CD4-positive, alpha-beta T cell treated with Interleukin-15 for 1 hour (primary cell): ENCODE measurements at regions not wholly inside any gene's neighbourhood (a gene's known extent, or its start where the extent isn't known, plus 50 kb on each side); places are given as distances from the start of the nearest gene placed in this dataset.

Source experiments
- DNase-seq: peaks from one replicate; pipeline ENCODE4 v3.0.0-alpha.2; 2020

GRCh38 chr2:226267516-226268289, 531.9 kb downstream of the IRS1 start:
- no peak for DNase-seq

DNA sequence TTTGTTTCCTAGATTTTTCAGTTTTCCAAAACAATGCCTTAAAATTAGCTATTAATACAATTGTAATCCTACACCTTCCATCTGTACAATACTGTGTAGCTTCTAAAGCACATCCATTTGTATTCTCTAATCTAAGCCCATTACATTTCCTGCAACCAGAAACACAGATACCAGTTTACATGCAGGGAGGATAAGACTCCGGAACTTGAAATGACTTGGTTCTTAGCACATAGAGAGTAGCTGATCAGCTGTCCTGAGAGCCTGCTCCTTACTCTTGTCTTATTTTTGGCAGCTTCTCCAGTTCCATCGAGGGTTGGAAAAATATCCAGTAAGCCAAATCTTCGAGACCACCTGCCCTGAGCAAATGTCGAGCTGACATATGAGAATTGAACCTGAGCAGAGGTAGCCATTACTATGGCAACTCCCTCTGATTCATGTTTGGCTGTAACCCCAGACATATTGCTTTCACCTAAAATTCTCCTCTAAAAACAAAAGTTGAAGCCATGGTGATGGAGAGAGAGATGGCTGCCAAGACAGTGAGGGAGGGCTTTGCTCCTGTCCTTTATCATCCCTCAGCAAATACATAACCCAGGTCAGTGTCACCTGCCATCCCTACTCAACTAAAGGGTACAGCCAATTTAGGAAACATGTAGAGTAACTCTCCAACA, 542.8 kb downstream of the IRS1 start:
- DNase-seq: no peak

DNA sequence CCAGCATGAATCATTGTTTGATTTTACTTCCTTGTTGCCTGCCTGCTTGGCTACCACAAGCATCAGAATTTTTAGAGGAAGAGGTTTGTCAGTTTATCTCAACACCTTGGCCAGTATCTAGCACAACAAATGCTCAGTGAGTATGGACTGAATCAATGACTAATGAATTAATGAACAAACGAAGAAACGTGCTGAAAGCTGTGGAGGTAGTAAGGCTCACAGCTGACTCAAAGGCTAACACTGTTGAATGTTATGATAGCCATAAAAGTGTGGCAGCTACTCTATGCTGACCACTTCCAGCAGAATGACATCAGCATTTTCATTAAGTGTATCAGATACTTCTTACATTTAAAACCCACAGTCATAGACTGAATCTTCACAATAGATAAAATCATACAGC, 543.4 kb downstream of the IRS1 start:
- no peak for DNase-seq

GRCh38 chr2:226251661-226252060, 548.0 kb downstream of the IRS1 start:
- DNase-seq: no peak

DNA sequence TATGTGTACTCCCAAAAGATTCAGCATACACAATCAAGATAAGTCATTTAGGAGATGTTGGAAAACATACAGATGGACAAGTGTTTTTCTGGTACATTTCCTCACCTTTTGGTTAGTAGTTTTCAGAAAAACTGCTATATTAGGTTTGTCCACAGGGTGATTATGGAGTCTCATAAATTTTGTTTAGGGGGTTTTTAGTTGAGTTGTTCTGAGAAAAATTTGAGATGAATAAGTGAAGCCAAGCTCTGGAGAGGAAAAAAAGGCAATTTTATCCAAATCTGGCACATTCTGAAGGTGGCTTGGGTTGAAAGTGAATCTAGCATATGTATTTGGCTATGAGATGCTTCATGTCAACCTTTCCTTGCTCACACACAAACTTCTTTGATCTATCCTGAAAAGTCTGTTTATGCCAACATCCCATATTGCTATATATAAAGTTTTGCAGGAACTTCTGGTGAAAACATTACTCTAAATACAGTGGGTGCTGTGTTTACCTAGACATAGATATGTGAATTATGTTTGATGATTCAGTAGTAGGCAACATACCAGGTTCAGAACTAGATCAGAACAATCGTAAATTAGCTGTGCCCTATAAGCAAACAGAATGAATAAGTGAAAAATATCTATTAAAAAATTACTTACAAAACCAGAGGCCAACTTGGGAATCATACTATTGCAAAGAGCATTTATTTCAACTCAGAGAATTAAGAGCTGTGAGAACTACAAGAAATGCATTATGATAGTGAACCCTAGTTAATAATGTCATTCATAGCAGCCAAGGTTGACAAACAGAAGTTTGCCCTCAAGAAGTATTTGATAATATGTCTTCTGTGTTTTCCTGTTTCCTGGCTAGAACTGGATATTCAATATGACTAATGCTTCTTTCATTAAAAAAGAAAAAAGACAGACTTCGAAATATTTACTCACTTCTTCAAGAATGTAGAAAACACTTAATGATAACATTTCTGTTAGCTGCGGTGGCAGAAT, 552.0 kb downstream of the IRS1 start:
- no peak for DNase-seq

GRCh38 chr2:226234187-226234586, 565.4 kb downstream of the IRS1 start:
- DNase-seq: no peak

DNA sequence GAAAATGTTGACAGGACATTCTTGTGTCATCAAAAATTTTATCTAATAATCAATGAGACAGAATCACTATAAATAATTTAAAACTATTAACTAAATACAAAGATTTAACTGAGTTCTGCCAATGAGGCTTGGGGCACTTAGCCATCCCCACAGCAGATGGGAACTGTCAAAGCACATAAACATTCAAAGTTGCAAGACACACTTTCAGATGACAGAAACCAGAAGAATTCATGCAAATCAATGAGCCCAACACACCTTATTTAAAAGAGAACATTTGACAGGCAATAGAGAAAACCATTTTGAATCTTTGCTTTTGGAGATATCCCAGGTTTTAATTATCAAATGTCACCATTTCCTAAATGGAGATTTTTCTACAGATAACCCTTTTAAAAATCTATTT, 566.2 kb downstream of the IRS1 start:
- DNase-seq: no peak

GRCh38 chr2:226228080-226228479, 571.5 kb downstream of the IRS1 start:
- no peak for DNase-seq

DNA sequence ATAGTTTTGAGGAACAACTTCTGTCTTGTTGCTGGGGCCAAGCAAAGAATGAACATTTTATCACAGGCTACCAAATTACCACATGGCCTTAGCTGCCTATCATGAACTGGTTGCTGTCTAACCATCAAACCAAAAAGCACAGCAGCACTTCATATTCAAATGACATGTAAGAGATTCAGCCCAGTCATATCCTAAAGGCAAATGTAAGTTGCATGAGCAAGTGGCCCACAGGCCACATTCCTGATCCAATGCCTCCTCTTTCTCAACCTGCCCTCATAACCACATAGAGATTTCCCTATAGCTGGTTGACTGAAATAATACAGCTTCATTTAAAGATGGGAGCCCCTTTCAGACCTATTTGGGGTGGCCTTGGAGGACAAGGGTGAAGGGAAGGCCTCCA, 572.3 kb downstream of the IRS1 start:
- DNase-seq: no peak

DNA sequence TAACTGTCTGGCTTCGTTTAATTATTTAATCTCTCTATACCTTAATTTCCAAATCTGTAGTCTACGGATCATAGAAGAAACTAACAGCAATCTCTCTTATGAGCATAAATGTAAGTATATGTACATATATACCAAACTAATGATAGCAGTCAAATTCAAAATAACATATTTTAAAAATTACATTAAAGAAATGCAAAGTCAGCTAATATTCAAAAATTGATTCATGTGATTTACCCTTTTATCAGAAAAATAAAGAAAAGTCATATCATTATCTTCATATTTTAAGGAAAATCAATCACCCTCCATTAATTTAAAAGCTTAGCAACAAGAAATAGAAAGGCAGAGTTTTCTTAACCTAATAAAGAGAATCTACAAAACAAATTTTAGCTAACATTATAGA, 575.9 kb downstream of the IRS1 start:
- DNase-seq: no peak

DNA sequence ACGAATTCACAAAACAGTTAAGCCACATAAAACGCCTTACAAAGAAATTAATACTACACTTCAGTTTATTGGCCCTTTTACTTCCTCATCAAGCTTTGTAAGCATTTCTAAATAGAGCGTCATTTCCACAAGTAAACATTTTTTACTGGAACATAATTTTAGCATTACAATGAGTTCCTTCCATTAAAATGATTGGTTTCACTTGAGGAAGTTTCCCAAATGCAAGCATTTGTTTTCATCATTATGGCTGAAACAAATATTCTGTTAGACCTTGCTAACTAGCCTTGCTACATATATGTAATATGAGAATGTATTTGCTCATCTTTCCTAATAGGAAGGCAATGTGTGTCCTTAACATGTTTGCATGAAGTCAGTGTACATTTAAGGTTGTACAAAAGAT, 579.1 kb downstream of the IRS1 start:
- no peak for DNase-seq

GRCh38 chr2:226217191-226217590, 582.4 kb downstream of the IRS1 start:
- DNase-seq: no peak

DNA sequence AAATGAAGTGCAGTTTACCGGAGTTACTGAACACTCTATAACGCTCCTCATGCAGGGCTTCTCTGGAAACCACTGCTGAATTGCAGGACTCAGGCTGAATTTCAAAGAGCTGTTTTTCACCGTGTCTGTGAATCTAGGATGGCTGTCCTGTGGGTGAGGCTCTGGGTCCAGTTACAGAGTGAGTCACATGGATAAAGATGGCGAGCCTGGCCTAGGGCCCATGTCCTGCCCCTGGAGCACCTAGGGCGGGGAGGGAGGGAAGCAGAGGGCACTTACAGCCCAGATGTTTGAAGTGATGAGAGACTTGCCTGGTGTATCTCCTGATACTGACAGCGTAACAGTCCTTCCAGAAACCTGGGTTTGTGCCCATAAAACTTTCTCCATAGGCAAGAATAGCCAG, 583.0 kb downstream of the IRS1 start:
- no peak for DNase-seq

GRCh38 chr2:226215902-226216503, 583.6 kb downstream of the IRS1 start:
- DNase-seq: peak; percentile 30

GRCh38 chr2:226213717-226214116, 585.9 kb downstream of the IRS1 start:
- no peak for DNase-seq

GRCh38 chr2:226211439-226211838, 588.2 kb downstream of the IRS1 start:
- DNase-seq: no peak

- DNase-seq: no peak
Measured at GRCh38 chr2:226208726-226209125, 590.9 kb downstream of the IRS1 start.

GRCh38 chr2:226207671-226208070, 591.9 kb downstream of the IRS1 start:
- no peak for DNase-seq

GRCh38 chr2:226199555-226199954, 600.1 kb downstream of the IRS1 start:
- no peak for DNase-seq

DNA sequence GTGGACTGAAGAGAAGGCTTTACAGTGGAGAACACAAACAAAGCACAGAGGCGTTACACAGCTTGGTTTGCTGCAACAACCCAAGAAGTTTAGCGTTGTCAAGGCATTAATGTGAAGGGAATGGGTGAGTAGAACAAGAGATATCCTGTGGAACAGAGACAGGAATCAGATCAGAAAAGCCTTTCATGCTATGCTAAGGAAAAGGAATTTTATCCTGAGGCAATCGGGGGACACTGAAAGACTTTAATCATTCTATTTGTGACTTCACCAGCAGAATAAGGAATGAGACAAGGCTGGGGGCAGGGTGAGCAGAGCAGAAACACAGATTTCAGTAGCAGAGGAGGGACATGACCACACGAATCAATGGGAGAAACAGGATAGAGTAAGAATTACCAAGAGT, 600.7 kb downstream of the IRS1 start:
- DNase-seq: no peak

GRCh38 chr2:226190479-226191252, 609.0 kb downstream of the IRS1 start:
- DNase-seq: no peak

- DNase-seq: no peak
Measured at GRCh38 chr2:226189061-226189460, 610.6 kb downstream of the IRS1 start.
